HuH-7.5 (cell line): ENCODE measurements at regions not wholly inside any gene's neighbourhood (a gene's known extent, or its start where the extent isn't known, plus 50 kb on each side); places are given as distances from the start of the nearest gene placed in this dataset.

Experiments
- DNase-seq: peaks from one replicate; pipeline ENCODE4 v3.0.0; 2011; ENCODE audit warnings: low spot score

DNA sequence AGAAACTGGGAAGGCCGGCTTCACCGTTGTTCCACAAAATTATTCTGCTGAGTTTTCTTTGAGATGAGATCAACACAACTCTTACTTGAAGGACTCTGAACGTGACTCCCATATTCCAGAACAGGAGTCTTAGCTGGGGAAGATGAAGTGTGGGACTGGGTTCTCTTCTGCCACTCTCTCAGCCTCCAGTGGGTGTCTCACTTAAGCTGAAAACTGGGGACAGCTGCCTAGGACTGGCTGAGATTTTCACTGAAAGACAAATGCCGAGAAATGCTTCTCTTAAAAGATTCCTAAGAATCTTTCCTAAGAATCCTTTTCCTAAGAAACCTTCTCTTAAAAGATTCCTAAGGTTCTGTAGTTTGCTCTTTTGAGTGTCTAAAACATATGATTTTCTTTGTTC lies 156.6 kb upstream of the LHCGR start:
- peak; percentile 8 for DNase-seq

- DNase-seq: no peak
Measured at GRCh38 chr2:48910961-48911360, 155.4 kb upstream of the LHCGR start.

- no peak for DNase-seq
Measured at GRCh38 chr2:48906633-48907032, 151.1 kb upstream of the LHCGR start.

DNA sequence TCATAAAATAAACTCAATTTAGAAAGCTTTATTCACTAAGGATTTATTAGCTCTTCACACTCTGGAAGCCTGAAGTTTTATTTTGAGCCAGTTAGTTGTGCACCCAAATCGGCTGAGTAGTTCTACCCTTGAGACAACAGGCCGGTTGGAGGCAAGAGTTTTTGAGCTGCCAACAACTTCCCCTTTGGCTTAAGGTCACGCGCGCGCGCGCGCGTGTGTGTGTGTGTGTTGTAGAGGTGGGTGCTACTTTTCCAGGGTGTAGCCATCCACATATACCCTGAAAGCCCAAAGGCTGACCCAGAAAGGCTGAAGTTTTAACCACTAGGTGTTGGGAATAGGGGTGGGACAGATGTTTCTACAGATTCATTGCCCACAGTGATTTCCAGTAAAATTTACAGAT lies 150.2 kb upstream of the LHCGR start:
- DNase-seq: no peak

DNA sequence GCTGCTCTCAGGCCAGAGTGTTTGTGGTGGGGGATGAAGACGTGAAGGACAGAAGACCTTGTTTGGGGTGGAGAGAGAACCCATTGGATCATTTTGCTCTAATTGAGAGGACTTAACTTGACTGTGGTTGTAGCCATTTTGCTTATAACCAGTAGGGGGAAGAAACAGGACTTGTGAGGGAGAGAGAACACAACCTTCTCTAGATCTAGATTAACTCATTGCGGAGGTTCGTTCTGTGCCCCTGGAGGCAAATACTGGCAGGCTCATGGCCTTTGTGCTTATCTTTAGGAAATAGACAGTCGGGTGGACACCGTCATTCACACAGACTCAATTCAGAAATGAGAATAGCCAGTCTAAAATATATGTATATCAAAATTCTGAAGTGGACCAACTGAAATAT lies 147.0 kb upstream of the LHCGR start:
- DNase-seq: no peak

GRCh38 chr2:48901416-48901815 lies 145.9 kb upstream of the LHCGR start:
- no peak for DNase-seq

GRCh38 chr2:48901015-48901343 lies 145.5 kb upstream of the LHCGR start:
- DNase-seq: no peak

DNA sequence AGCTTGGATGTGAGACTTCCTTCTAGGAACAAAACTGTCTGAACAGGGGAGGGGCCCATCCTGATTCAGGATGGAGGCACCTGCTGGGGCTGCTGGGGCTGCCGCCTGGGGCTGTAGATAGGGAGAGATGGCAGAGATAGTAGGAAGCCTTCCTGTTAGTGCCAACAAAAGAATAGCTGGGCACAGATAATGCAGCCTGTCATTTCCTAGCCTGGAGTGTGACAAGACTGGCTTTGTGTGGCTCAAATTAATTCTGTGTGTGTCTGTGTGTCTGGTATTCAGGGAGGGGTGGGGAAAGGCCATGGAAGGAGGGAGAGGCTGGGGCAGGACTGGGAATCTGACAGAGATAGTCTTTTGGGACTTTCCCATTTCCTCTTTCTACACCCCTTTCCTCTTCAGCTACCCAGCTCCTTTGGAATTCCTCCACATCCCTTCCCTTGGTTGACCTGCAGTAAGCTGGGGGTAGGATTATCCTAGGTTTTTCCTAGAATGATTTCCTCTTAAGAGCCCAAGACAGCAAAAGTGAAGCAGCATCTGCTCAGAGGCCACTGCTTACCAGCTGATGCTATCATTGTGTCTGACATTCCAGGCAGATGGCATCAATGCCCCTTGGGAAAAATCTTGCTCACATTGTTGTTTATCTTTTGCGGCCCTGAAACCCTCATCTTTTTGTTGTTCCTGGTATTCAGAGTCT lies 144.9 kb upstream of the LHCGR start:
- DNase-seq: no peak

DNA sequence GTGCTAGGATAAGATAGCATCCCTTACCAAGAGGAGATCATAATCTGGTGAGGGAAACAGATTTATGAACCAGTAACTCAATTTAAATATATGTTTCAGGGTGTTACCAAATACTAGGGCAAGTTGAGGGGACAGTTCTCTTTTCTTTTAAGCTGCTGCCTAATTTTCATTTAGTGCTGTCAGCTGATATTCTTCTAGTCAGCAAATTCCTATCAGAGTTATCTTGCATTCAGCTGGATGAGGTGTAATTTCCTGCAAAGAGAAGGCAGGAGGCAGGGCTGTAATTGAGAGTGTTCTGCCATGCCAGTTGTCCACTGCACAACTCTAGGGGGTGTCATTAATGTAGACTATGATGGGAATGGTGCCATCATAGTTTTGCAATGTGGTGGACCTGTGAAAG lies 141.3 kb upstream of the LHCGR start:
- DNase-seq: no peak

DNA sequence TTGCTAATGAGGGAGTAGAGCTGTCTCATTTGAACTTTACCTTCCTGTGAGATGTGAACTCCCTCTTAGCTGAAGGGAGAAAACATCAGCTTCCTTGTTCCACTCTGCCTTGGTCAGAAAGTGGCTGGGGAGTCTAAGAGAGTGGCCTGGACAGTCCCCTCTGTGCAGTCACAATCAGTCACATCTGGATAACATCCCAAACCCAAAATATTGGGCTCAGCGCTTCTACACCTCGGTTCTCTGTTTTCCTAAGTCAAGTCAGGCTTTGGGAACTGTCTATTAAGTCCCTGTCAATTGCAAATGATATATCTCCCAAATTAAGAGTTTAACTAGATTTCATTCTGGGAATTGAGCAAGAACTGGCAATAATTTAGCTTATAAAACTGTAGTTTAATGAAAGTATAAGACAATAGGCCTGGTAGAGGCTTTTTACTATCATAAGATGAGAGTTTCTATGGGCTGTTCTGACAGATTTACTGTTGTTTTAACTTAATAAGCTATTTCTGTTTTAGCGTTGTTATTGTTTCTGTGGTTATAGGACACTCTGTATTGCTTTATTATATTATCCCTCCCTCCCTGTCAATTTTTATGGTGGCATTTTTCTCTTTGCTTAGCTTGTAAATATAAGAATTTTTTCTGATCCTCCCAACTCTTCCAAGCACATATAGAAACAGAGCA lies 135.1 kb upstream of the LHCGR start:
- no peak for DNase-seq

GRCh38 chr2:48888066-48888465 lies 132.5 kb upstream of the LHCGR start:
- no peak for DNase-seq

DNA sequence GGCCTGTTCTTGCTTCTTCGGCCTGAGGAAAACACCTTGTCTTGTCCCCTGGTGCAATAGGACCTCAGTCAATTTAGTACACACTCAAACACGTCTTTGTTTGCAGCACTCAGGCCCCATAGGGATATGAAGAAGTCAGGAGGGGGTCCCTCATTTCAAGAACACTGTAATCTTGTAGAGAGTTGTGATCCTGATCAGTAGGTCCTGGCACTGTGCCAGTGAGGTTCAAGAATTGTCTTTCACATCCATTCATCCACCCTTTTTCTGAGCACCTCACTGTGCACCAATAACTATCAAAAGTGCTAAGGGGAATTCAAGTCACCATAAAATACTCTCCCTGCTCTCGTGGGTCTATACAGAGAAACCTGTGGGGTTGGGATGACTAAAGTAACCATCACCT lies 131.4 kb upstream of the LHCGR start:
- DNase-seq: no peak

DNA sequence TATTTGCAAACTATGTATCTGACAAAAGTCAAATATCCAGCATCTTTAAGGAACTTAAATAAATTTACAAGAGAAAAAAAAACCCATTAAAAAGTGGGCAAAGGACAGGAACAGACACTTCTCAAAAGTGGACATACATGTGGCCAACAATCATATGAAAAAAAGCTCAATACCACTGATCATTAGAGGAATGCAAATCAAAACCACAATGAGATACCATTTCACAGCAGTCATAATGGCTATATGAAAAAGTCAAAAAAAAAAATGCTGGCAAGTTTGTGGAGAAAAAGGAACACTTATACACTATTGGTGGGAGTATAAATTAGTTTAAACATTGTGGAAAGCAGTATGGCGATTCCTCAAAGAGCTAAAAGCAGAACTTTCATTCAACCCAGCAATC lies 130.3 kb upstream of the LHCGR start:
- DNase-seq: no peak

GRCh38 chr2:48883661-48884060 lies 128.1 kb upstream of the LHCGR start:
- no peak for DNase-seq

DNA sequence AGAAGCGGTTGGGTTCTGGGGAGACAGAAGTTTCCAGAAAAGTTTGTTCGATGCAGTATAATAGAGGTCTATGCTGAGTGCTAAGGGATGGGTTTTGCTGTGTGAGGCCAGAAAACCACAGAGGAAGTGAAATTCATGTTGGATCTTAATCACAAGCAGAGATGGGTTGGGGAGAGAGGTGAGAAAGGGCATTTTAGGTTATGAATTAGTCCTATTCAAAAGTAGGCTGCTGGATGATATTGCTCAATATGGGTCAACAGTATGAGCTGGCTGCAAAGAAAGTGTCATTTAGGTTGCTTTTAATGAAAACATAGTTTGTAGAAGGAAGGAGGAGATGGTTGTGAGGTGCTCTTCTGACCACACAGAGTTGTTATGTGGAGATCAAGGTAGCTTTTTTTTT lies 118.8 kb upstream of the LHCGR start:
- DNase-seq: no peak

- DNase-seq: no peak
Measured at GRCh38 chr2:48873666-48874065, 118.1 kb upstream of the LHCGR start.

GRCh38 chr2:48870942-48871341 lies 115.4 kb upstream of the LHCGR start:
- DNase-seq: no peak

GRCh38 chr2:48870503-48870902 lies 115.0 kb upstream of the LHCGR start:
- DNase-seq: no peak

DNA sequence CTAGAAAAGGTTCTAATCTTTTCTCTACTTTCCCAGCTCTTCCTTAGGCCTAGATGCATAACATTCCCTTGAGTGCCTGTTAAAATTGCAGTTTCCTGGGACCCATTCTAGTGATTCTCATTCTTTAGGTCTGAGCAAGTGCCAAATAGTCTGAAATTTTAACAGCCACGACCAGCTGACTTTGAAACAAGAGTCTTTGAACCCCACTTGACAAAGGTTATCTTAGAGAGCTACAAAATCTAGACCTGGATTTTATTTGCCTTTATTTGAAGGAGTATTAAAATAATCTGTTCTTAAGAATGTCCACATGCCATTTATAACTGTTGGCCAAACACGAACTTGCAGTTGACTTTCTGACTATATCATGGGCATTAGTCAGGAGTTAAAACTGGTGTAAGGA lies 110.2 kb upstream of the LHCGR start:
- no peak for DNase-seq

GRCh38 chr2:48860380-48860779 lies 104.9 kb upstream of the LHCGR start:
- no peak for DNase-seq

DNA sequence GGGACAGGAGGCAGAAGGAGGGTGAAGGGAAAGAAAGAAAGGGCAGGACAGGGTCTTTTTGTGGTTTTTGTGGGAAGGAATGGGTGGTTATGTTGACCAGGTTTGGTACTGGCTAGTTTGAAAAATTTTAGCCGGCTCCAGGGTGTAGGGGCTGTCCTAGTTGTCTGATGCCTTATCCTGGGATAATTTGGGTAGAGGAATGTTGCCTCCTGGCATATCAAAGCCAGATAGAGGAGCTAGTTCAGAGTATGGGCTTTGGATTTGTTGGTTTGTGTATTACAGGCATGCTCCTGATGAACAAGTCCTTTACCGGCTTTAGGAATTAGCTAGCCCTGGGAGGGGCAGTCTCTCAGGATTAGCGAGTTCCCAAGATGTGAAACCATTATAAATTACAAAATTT lies 101.1 kb upstream of the LHCGR start:
- DNase-seq: no peak

DNA sequence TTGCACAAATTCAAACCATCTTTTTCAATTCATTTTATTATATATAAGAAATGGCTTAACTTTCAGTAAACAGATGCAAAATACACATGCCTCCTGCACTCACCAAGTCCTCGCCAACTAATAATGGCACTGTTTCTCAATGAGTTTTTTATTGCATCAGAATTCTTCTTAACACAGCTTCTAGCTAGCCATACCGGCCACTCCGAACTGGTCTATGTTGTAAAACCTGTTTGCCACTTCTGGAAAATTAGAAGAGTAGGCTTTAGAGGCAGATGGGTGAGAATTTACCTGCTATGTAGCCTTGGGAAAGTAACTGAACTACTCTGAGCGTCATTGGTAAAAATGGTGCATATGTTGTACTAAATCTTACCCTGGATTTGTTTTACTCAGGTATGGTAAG lies 100.6 kb upstream of the LHCGR start:
- DNase-seq: no peak

DNA sequence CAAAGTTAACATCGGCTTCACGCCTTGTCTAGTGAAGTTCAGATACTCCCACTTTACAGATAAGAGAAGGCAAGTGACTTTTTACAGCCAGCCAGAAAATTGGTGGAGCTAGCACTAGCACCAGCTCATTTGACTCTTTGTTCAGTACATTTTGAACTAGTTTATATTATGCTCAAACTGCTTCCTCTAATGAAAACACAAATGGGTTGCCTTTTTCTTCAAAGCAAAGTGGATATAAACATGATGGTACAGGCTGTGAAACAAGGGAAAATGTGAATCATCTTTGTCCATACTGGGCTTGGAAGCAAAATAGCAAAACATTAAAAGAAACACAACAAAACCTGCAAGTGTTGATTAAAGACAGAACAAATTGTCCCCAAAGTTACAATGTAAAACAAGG lies 99.6 kb upstream of the LHCGR start:
- DNase-seq: no peak

DNA sequence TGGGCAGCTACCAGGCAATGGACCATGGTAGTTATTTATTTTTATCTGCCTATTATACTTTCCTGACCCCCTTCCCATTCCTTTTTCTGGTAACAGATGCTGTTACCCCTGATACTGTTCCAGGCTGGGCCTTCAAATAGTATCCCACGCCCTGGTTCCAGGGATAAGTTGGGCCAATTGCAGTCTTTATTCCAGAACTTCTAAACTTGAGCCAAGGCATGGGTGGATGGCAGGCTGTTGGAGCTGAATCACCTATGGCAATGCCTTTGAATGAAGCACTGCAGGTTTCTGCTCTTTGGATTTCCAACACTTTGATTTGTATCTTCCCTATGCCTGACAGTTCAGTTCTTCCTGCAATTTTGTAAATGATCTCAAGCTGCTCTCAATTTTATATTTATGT lies 99.2 kb upstream of the LHCGR start:
- no peak for DNase-seq
